ENCODE measurements at regions not wholly inside any gene's neighbourhood (a gene's known extent, or its start where the extent isn't known, plus 50 kb on each side); places are given as distances from the start of the nearest gene placed in this dataset.

- DNase-seq = no peak
- no peak for TF ChIP-seq CTCF (IDR thresholded peaks at IDR 0.05; ENCODE audit: low read length)
- TF ChIP-seq EZH2phosphoT487 (IDR thresholded peaks at IDR 0.05; ENCODE audit: low read length) = no peak
- no peak for TF ChIP-seq EZH2 (optimal IDR thresholded peaks at IDR 0.05; ENCODE audit: low read depth, low read length)
- no peaks in the 10 kb centered on the region for H3K4me1 ChIP-seq (ENCODE audit: low read length)
Measured at GRCh38 chr18:75607701-75608100, 180.2 kb upstream of the SMIM21 start.

GRCh38 chr18:75592527-75592926 is 165.0 kb upstream of the SMIM21 start:
- Histone ChIP-seq H3K27ac (ENCODE audit: low read length) (no peak overlapping the region), H3F3A (ENCODE audit: insufficient read depth, low read length) (no peaks in the 10 kb centered on the region), H3K27me3 (replicated peaks; ENCODE audit: insufficient read depth, low read length) (no peaks in the 10 kb centered on the region), H3K9me3 (replicated peaks; ENCODE audit: insufficient read depth, low read length) (no peaks in the 10 kb centered on the region), H3K9ac (ENCODE audit: low read length) (no peak overlapping the region), H3K79me2 (ENCODE audit: low read length) (no peaks in the 10 kb centered on the region), H4K20me1 (ENCODE audit: insufficient read depth, low read length) (no peaks in the 10 kb centered on the region), H3K36me3 (replicated peaks; ENCODE audit: insufficient read depth, low read length) (no peaks in the 10 kb centered on the region), H3K4me1 (ENCODE audit: low read length) (no peaks in the 10 kb centered on the region), H3K9me2 (replicated peaks; ENCODE audit: insufficient read depth, low read length) (no peaks in the 10 kb centered on the region), H3K4me2 (ENCODE audit: low read depth, low read length) (no peak overlapping the region), H2AFZ (ENCODE audit: low read length) (no peak overlapping the region), H3K4me3 (ENCODE audit: low read length) (no peak overlapping the region)
- DNase-seq = no peak
- TF ChIP-seq CTCF (IDR thresholded peaks at IDR 0.05; ENCODE audit: low read length) (no peak), EZH2phosphoT487 (IDR thresholded peaks at IDR 0.05; ENCODE audit: low read length) (no peak), EZH2 (optimal IDR thresholded peaks at IDR 0.05; ENCODE audit: low read depth, low read length) (no peak)

More at GRCh38 chr18:75607701-75608100, 180.2 kb upstream of the SMIM21 start:
- Histone ChIP-seq H3F3A (ENCODE audit: insufficient read depth, low read length) (no peaks in the 10 kb centered on the region), H3K4me2 (ENCODE audit: low read depth, low read length) (no peak overlapping the region), H3K4me3 (ENCODE audit: low read length) (no peak overlapping the region), H3K9ac (ENCODE audit: low read length) (no peak overlapping the region), H2AFZ (ENCODE audit: low read length) (no peak overlapping the region), H3K79me2 (ENCODE audit: low read length) (no peaks in the 10 kb centered on the region), H3K27ac (ENCODE audit: low read length) (no peak overlapping the region), H3K9me2 (replicated peaks; ENCODE audit: insufficient read depth, low read length) (no peaks in the 10 kb centered on the region), H4K20me1 (ENCODE audit: insufficient read depth, low read length) (no peaks in the 10 kb centered on the region), H3K9me3 (replicated peaks; ENCODE audit: insufficient read depth, low read length) (no peaks in the 10 kb centered on the region), H3K36me3 (replicated peaks; ENCODE audit: insufficient read depth, low read length) (no peaks in the 10 kb centered on the region), H3K27me3 (replicated peaks; ENCODE audit: insufficient read depth, low read length) (no peaks in the 10 kb centered on the region)

GRCh38 chr18:75588412-75588811 is 160.9 kb upstream of the SMIM21 start:
- TF ChIP-seq CTCF (IDR thresholded peaks at IDR 0.05; ENCODE audit: low read length) (no peak), EZH2 (optimal IDR thresholded peaks at IDR 0.05; ENCODE audit: low read depth, low read length) (no peak), EZH2phosphoT487 (IDR thresholded peaks at IDR 0.05; ENCODE audit: low read length) (no peak)
- H3K79me2 ChIP-seq (ENCODE audit: low read length) = no peaks in the 10 kb centered on the region
- H3K4me3 ChIP-seq (ENCODE audit: low read length) = no peak overlapping the region
- H2AFZ ChIP-seq (ENCODE audit: low read length) = no peak overlapping the region
- no peak overlapping the region for H3K9ac ChIP-seq (ENCODE audit: low read length)
- no peak overlapping the region for H3K4me2 ChIP-seq (ENCODE audit: low read depth, low read length)
- H3K27me3 ChIP-seq (replicated peaks; ENCODE audit: insufficient read depth, low read length) = no peaks in the 10 kb centered on the region
- H3K9me3 ChIP-seq (replicated peaks; ENCODE audit: insufficient read depth, low read length) = no peaks in the 10 kb centered on the region
- DNase-seq = no peak
- no peaks in the 10 kb centered on the region for H3K9me2 ChIP-seq (replicated peaks; ENCODE audit: insufficient read depth, low read length)
- no peaks in the 10 kb centered on the region for H3K36me3 ChIP-seq (replicated peaks; ENCODE audit: insufficient read depth, low read length)
- H3K27ac ChIP-seq (ENCODE audit: low read length) = no peak overlapping the region
- no peaks in the 10 kb centered on the region for H4K20me1 ChIP-seq (ENCODE audit: insufficient read depth, low read length)
- no peaks in the 10 kb centered on the region for H3K4me1 ChIP-seq (ENCODE audit: low read length)
- H3F3A ChIP-seq (ENCODE audit: insufficient read depth, low read length) = no peaks in the 10 kb centered on the region
